ENCODE measurements at regions not wholly inside any gene's neighbourhood (a gene's known extent, or its start where the extent isn't known, plus 50 kb on each side); places are given as distances from the start of the nearest gene placed in this dataset.

DNA sequence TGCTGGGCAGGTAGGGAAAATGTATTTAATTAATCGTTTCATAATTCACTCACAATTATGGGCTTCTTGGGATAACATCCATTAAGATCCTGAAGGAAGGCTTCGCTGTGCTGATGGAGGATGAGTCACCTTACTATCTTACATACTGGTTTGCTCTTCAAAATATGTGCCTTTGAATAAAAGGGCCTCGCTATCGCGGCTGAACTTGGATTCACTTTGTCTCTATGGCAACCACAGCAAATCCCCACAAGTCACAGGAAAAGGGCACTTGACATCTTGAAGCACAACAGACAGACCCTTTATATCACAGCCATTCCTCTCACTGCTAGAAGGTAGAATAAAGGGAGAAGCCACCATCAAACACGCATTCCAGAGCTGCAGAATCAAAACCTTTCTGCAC, 141.3 kb upstream of the MYLIP start:
- TF ChIP-seq, protein P1, sequence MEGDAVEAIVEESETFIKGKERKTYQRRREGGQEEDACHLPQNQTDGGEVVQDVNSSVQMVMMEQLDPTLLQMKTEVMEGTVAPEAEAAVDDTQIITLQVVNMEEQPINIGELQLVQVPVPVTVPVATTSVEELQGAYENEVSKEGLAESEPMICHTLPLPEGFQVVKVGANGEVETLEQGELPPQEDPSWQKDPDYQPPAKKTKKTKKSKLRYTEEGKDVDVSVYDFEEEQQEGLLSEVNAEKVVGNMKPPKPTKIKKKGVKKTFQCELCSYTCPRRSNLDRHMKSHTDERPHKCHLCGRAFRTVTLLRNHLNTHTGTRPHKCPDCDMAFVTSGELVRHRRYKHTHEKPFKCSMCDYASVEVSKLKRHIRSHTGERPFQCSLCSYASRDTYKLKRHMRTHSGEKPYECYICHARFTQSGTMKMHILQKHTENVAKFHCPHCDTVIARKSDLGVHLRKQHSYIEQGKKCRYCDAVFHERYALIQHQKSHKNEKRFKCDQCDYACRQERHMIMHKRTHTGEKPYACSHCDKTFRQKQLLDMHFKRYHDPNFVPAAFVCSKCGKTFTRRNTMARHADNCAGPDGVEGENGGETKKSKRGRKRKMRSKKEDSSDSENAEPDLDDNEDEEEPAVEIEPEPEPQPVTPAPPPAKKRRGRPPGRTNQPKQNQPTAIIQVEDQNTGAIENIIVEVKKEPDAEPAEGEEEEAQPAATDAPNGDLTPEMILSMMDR (conservative IDR thresholded peaks at IDR 0.05) = no peak
- Mint-ChIP-seq H3K27me3 (no peaks in the 10 kb centered on the region), H3K4me1 (ENCODE audit: unreplicated experiment) (peaks cover 10% of the 10 kb centered on the region), H3K36me3 (no peaks in the 10 kb centered on the region), H3K9me3 (peaks cover 4% of the 10 kb centered on the region), H3K4me3 (no peak overlapping the region), H3K27ac (no peak overlapping the region)
- DNase-seq (ENCODE audit: extremely low spot score, unreplicated experiment) = no peak

DNA sequence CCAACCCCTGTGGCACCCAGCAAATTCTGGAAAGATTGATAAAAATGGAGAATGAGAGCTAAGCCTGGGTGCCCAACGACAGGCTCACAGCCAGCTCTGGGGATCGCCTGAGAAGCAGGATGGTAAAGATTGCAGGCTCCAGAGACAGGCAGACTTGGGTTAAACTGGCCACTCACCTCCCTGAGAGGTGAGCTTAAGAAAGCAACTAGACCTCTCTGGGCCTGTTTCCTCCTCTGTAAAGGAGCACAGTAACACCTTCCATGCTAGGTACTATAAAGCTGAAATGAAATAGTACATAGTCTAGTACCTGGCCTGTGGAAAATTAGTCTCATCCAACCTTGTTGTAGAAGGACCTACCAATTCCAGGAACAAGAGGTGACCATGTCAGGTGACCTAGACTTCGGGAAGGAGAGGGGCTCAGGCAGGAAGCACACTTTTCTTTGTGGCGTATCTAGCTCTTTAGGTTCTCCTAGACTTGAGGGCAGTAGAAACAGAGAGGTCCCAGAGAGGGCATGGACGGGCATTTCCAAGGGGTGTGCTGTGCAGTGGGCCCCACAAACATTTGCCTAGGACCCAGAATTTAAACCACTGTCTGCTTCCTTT, 142.8 kb upstream of the MYLIP start:
- no peaks in the 10 kb centered on the region for H3K27me3 Mint-ChIP-seq
- no peaks in the 10 kb centered on the region for H3K36me3 Mint-ChIP-seq
- peaks cover 4% of the 10 kb centered on the region for H3K9me3 Mint-ChIP-seq
- H3K4me3 Mint-ChIP-seq = no peak overlapping the region
- H3K4me1 Mint-ChIP-seq (ENCODE audit: unreplicated experiment) = peaks cover 10% of the 10 kb centered on the region
- DNase-seq (ENCODE audit: extremely low spot score, unreplicated experiment) = no peak
- TF ChIP-seq, protein P1 (conservative IDR thresholded peaks at IDR 0.05) = no peak
- no peak overlapping the region for H3K27ac Mint-ChIP-seq

DNA sequence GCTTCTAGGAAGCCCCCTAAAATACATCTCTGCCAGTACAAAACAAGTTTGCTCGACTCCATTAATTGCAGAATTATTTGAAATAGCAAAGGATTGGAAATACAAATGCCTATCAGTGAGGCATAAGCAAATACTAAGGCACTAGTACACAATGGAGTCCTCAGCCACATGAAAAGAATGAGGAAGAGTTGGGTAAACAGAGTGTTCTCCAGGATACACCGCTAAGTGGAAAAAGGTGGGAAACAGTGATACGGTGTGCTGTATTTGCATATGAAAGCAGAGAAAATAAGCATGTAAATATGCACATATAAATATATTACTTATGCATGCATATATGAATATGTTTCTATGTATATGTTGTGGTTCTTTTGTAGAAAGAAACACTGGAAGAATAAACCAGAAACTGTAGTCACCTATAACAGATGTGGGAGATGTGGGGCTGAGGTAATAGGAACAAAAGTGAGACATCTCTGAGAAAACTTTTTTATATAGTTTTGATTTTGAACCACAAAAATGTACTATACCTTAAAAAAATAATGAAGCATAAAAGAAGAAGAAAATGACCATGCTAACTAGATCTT, 143.4 kb upstream of the MYLIP start:
- H3K27me3 Mint-ChIP-seq = peaks cover 3% of the 10 kb centered on the region
- peaks cover 15% of the 10 kb centered on the region for H3K4me1 Mint-ChIP-seq (ENCODE audit: unreplicated experiment)
- peaks cover 9% of the 10 kb centered on the region for H3K9me3 Mint-ChIP-seq

DNA sequence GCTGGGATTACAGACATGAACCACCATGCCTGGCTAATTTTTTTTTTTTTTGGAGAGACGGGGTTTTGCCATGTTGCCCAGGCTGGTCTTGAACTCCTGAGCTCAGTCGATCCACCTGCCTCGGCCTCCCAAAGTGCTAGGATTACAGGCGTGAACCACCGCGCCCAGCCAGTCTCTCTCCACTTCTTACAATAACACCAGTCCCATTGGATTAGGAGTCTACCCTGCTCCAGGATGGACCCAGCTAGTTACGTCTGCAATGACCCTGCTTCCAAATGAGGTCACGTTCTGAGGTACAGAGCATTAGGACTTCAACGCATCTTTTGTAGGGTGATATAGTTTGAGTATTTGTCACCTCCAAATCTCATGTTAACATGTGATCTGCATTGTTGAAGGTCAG, 146.9 kb upstream of the MYLIP start:
- Mint-ChIP-seq H3K4me1 (ENCODE audit: unreplicated experiment) (peaks cover 9% of the 10 kb centered on the region), H3K4me3 (no peak overlapping the region)
- DNase-seq (ENCODE audit: extremely low spot score, unreplicated experiment) = no peak

More for the DNA sequence above, 143.4 kb upstream of the MYLIP start:
- TF ChIP-seq, protein P1 (conservative IDR thresholded peaks at IDR 0.05) = no peak
- DNase-seq (ENCODE audit: extremely low spot score, unreplicated experiment) = no peak
- H3K36me3 Mint-ChIP-seq = peaks cover 4% of the 10 kb centered on the region
- no peak overlapping the region for H3K4me3 Mint-ChIP-seq
- no peak overlapping the region for H3K27ac Mint-ChIP-seq

DNA sequence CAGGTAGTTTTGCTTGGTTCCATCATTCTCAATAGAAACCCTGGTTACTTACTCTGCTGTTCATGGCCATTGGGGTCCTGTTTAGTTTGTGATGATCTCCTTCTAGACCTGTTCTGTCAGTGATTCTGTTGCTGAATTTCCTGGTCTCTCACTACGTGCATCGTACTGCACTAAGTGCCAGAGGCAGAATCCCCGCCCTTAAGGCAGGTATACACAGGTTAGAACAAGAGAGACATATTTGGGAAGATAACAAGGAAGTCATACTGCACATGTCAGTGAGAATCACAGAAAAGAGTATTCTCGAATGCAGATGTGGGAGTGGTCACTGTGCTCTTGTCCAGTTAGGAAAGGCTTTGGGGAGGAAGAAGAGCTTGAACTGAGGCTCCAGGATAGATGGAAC, 148.1 kb upstream of the MYLIP start:
- Mint-ChIP-seq H3K36me3 (peaks cover 4% of the 10 kb centered on the region), H3K4me3 (no peak overlapping the region), H3K27me3 (peaks cover 3% of the 10 kb centered on the region), H3K27ac (no peak overlapping the region), H3K9me3 (peaks cover 5% of the 10 kb centered on the region), H3K4me1 (ENCODE audit: unreplicated experiment) (peaks cover 9% of the 10 kb centered on the region)
- TF ChIP-seq, protein P1 (conservative IDR thresholded peaks at IDR 0.05) = no peak
- no peak for DNase-seq (ENCODE audit: extremely low spot score, unreplicated experiment)

More for the DNA sequence above, 146.9 kb upstream of the MYLIP start:
- no peak overlapping the region for H3K27ac Mint-ChIP-seq
- H3K36me3 Mint-ChIP-seq = peaks cover 4% of the 10 kb centered on the region
- H3K9me3 Mint-ChIP-seq = peaks cover 5% of the 10 kb centered on the region
- TF ChIP-seq, protein P1 (conservative IDR thresholded peaks at IDR 0.05) = no peak
- H3K27me3 Mint-ChIP-seq = peaks cover 3% of the 10 kb centered on the region
